Gastroesophageal sphincter (tissue), 3 donors: ENCODE measurements at regions not wholly inside any gene's neighbourhood (a gene's known extent, or its start where the extent isn't known, plus 50 kb on each side); places are given as distances from the start of the nearest gene placed in this dataset.

ENCODE experiments used
- CTCF ChIP-seq, 4 experiments: fragments of 200-600 bp in 2 of 4; fragments of 450-650 bp in 2 of 4; sonication (generic) in 1 of 4; IDR thresholded peaks; one replicate each; pipeline ENCODE4 v1.5.1; 2017 to 2019; ENCODE audit warnings: antibody characterized with exemption in 4 of 4, mild to moderate bottlenecking in 2 of 4, moderate library complexity in 2 of 4
- POLR2A ChIP-seq, 2 donors: fragments of 450-650 bp; IDR thresholded peaks; one replicate each; pipeline ENCODE4 v1.6.1; 2017; ENCODE audit warnings: antibody characterized with exemption in 2 of 2, mild to moderate bottlenecking in 2 of 2, moderate library complexity in 1 of 2
- POLR2AphosphoS5 ChIP-seq: sonication (generic); formaldehyde crosslinking; IDR thresholded peaks from one replicate; pipeline ENCODE4 v1.6.1; 2017; ENCODE audit warnings: antibody characterized with exemption

- no peak for TF ChIP-seq CTCF (IDR thresholded peaks at IDR 0.05)
- no peak for TF ChIP-seq POLR2A (IDR thresholded peaks at IDR 0.05)
- no peak for TF ChIP-seq POLR2AphosphoS5
Observed at GRCh38 chr2:7953195-7953594, 728.7 kb upstream of the ID2 start.
